ENCODE measurements at regions not wholly inside any gene's neighbourhood (a gene's known extent, or its start where the extent isn't known, plus 50 kb on each side); places are given as distances from the start of the nearest gene placed in this dataset.

DNA sequence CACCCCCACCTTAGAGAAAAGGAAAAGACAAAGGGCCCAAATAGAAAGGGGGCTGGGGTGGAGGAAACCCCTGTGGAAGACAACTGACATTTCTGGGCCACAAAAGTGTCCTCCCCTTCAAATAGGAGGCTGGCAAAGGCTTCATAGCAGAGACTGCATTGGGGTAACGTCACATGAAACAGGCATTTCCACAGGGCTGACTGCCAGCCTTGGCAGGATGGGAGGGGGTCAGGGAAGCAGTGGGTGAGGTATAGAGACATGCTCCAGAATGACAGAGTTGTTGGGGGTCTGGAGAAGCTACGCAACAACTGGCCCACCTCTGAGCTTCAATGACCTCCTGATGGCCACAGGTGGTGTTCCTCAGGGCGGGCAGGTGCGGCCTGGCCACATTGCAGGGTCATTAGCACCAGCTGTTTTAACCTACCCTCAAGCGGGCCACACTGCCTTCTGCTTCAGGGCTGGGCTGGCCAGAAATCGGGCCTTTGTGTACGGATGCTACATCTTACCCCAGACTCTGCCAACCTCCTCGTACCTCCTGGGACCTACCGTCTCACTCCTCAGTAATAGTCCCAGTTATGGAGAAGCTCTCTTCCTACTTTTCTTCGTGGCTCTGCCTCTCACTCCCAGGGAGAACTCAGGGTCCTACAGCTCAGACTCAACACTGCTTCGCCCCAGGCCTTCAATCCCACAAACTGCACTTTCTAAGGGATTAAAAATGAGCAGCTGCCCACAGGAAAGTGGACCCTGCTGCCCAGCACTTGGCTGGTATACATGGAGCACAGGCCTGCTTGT lies 160.0 kb upstream of the NCAM1 start:
- no peak for DNase-seq (ENCODE audit: low read depth)
- TF ChIP-seq, protein P1, sequence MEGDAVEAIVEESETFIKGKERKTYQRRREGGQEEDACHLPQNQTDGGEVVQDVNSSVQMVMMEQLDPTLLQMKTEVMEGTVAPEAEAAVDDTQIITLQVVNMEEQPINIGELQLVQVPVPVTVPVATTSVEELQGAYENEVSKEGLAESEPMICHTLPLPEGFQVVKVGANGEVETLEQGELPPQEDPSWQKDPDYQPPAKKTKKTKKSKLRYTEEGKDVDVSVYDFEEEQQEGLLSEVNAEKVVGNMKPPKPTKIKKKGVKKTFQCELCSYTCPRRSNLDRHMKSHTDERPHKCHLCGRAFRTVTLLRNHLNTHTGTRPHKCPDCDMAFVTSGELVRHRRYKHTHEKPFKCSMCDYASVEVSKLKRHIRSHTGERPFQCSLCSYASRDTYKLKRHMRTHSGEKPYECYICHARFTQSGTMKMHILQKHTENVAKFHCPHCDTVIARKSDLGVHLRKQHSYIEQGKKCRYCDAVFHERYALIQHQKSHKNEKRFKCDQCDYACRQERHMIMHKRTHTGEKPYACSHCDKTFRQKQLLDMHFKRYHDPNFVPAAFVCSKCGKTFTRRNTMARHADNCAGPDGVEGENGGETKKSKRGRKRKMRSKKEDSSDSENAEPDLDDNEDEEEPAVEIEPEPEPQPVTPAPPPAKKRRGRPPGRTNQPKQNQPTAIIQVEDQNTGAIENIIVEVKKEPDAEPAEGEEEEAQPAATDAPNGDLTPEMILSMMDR (IDR thresholded peaks at IDR 0.05; ENCODE audit: insufficient read depth, low read length), result no peak
- H3K4me3 ChIP-seq (ENCODE audit: low read depth, low read length), result no peak overlapping the region

DNA sequence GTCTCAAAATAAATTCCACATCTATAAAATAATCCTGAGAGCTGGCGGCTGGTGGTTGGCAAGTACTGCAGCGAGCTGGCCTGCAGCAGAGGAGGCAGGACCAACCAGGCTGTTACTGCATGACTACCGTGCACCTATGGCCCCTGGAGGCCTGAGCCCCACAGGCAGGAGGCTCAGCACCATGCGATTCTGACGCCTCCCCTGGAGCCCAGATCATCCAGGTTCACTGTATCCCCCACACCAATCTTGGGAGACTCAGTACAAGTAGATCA lies 159.5 kb upstream of the NCAM1 start:
- no peak for DNase-seq (ENCODE audit: low read depth)
- no peak overlapping the region for H3K4me3 ChIP-seq (ENCODE audit: low read depth, low read length)

DNA sequence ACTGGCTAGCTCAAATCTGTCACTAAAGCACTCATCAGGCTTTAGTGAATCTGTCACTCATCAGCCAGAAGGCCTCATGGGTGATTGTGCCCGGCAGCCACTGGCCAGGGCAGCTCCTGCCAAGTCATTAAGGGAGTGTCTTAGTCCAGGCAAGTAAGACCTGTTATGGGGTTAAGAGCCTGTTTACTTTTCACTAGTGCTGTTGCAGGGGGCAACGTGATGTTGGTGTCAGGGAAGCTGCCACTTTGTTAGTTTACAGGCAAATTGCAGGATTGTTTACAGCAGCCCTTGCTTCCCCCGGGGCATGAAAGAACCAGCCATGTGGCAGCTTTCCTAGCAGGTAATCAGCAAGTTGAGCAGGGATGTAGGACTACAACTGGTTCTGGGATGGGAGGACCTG lies 155.6 kb upstream of the NCAM1 start:
- H3K4me3 ChIP-seq (ENCODE audit: low read depth, low read length), result no peak overlapping the region

More for the DNA sequence above, 159.5 kb upstream of the NCAM1 start:
- TF ChIP-seq, protein P1 (IDR thresholded peaks at IDR 0.05; ENCODE audit: insufficient read depth, low read length), result no peak

DNA sequence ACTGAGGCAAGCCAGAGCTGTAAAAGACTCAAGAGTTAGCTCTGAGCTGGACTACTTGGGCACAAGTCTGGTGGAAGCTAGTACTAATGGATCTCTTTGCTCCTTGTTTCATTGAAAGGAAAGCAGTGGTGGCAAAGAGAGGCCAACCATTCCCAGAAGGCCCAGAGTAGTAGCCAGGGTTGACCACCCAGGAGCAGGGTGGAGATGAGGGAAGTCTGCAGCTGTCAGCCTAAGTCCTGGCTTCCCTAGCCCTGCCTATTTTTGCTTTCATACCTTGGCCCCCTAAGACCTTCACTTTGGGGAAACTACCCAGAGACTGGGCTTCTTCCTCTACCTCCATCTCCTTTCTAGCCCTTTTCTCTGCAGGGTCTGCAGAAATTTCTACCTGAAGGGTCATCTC lies 155.0 kb upstream of the NCAM1 start:
- TF ChIP-seq, protein P1 (IDR thresholded peaks at IDR 0.05; ENCODE audit: insufficient read depth, low read length), result no peak
- no peak for DNase-seq (ENCODE audit: low read depth)

More for the DNA sequence above, 155.6 kb upstream of the NCAM1 start:
- TF ChIP-seq, protein P1 (IDR thresholded peaks at IDR 0.05; ENCODE audit: insufficient read depth, low read length), result no peak
- no peak for DNase-seq (ENCODE audit: low read depth)

DNA sequence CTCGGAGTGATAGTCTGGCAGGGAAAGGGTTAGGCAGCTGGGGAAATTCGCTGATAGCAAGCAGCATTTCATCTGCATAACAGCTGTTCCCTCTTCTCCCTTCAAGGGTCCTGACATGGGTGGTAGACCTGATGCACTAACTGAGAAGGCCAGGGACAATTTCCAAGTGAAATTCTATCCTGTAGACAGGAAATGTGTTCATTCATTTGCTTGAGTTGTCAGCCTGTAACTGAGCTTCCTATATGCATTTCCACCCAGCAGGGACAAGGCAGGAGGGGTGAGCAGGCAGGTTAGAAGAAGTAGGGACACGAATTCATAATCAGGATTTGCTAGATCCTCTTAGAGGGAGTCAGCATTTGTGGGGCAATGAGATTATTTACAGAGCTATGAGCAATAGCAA lies 154.3 kb upstream of the NCAM1 start:
- no peak overlapping the region for H3K4me3 ChIP-seq (ENCODE audit: low read depth, low read length)
- no peak for DNase-seq (ENCODE audit: low read depth)

More for the DNA sequence above, 155.0 kb upstream of the NCAM1 start:
- no peak overlapping the region for H3K4me3 ChIP-seq (ENCODE audit: low read depth, low read length)

DNA sequence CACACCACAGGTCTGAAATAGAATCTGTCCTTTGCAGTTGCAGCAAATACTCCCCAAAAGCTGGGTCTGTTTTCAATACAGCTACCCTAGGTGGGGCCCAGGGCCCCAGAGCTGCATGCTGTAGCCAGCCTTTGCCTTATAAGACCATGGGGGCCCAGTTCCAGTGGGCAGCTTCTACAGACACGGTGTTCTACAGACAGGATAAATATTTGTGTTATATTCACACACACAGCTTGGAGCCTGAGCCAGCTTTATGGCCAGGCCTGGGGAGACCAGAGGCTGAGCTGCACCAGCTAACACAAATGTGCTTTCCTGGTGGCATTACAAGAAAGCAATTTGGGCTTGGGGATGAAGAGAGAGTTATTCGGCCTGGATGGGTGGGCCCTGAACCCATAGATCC lies 151.8 kb upstream of the NCAM1 start:
- TF ChIP-seq, protein P1 (IDR thresholded peaks at IDR 0.05; ENCODE audit: insufficient read depth, low read length), result no peak
- H3K4me3 ChIP-seq (ENCODE audit: low read depth, low read length), result no peak overlapping the region
- DNase-seq (ENCODE audit: low read depth), result no peak

More for the DNA sequence above, 154.3 kb upstream of the NCAM1 start:
- TF ChIP-seq, protein P1 (IDR thresholded peaks at IDR 0.05; ENCODE audit: insufficient read depth, low read length), result no peak

DNA sequence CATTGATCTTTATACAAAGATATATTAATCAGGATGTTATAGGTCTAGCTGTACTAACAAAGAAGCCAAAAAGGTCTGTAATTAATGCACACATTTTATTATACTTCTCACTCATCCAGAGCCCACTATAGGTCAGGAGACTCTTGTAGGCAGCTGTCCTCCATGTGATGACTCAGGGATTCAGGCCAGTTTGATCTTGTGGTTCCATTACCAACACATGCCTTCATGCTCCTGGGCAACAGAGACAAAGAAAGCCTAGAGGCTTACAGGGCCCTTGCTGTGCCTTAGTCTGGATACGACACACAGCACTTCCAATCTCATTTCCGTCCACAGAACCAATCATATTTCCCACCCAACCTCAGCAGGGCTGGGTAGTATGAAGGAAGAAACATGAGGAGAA lies 150.3 kb upstream of the NCAM1 start:
- no peak for DNase-seq (ENCODE audit: low read depth)
- TF ChIP-seq, protein P1 (IDR thresholded peaks at IDR 0.05; ENCODE audit: insufficient read depth, low read length), result no peak
- no peak overlapping the region for H3K4me3 ChIP-seq (ENCODE audit: low read depth, low read length)
